OCI-LY3 (cell line): ENCODE measurements at regions not wholly inside any gene's neighbourhood (a gene's known extent, or its start where the extent isn't known, plus 50 kb on each side); places are given as distances from the start of the nearest gene placed in this dataset.

Source experiments
- H2AFZ ChIP-seq: fragments of 200-600, 300-600 bp; shearing (Covaris generic); 2 replicates; pipeline ENCODE4 v1.6.0; 2014; ENCODE audit warnings: antibody characterized with exemption, low read depth, low read length
- H3K27ac ChIP-seq: fragments of 200-600, 300-600 bp; sonication (generic); 2 replicates; pipeline ENCODE4 v1.5.1; 2014; ENCODE audit warnings: mild to moderate bottlenecking, low read length, moderate library complexity, mixed read lengths
- H3K27me3 ChIP-seq: fragments of 200-600, 300-600 bp; sonication (generic); 2 replicates; pipeline ENCODE4 v1.6.1; 2014; ENCODE audit warnings: low read depth, low read length, mixed read lengths
- H3K36me3 ChIP-seq: fragments of 200-600, 300-600 bp; sonication (generic); replicated peaks from 2 replicates; pipeline ENCODE3; 2014; ENCODE audit warnings: low read depth, low read length, mixed read lengths
- H3K4me1 ChIP-seq: fragments of 300-600, 200-600 bp; sonication (generic); 2 replicates; pipeline ENCODE4 v1.6.1; 2014; ENCODE audit warnings: low read length, mixed read lengths
- H3K4me2 ChIP-seq: fragments of 200-600, 300-600 bp; sonication (generic); 2 replicates; pipeline ENCODE4 v1.6.1; 2014; ENCODE audit warnings: low read length, mixed read lengths
- H3K4me3 ChIP-seq: fragments of 300-600, 200-600 bp; sonication (generic); 2 replicates; pipeline ENCODE4 v1.5.1; 2014; ENCODE audit warnings: antibody characterized with exemption, mild to moderate bottlenecking, low read length, moderate library complexity
- H3K79me2 ChIP-seq: fragments of 300-600, 200-600 bp; shearing (Covaris generic); 2 replicates; pipeline ENCODE4 v1.6.1; 2014; ENCODE audit warnings: mild to moderate bottlenecking, low read length, mixed read lengths
- H3K9ac ChIP-seq: fragments of 300-600, 200-600 bp; shearing (Covaris generic); 2 replicates; pipeline ENCODE4 v1.6.0; 2014; ENCODE audit warnings: mild to moderate bottlenecking, low read length, moderate library complexity
- H3K9me3 ChIP-seq: fragments of 200-600, 300-600 bp; shearing (Covaris generic); 2 replicates; pipeline ENCODE4 v1.6.1; 2014; ENCODE audit warnings: low read length, mixed read lengths; ENCODE audit not compliant: insufficient read depth
- H4K20me1 ChIP-seq: fragments of 200-600, 300-600 bp; sonication (generic); 2 replicates; pipeline ENCODE4 v1.6.1; 2016; ENCODE audit warnings: low read length, mixed read lengths; ENCODE audit not compliant: insufficient read depth
- EZH2phosphoT487 ChIP-seq: fragments of 200-600 bp; shearing (Covaris generic); IDR thresholded peaks from 2 replicates; pipeline ENCODE4 v1.6.1; 2018; ENCODE audit warnings: antibody characterized with exemption, mixed run types, low read depth
- TF ChIP-seq, protein P1 (sequence below): fragments of 200-600, 300-600 bp; sonication (generic); IDR thresholded peaks from 2 replicates; pipeline ENCODE4 v1.5.1; 2014; ENCODE audit warnings: antibody characterized with exemption, low read length, low read depth

- H3K4me3 ChIP-seq, result no peak overlapping the region
- peaks cover 16% of the 10 kb centered on the region for H3K4me1 ChIP-seq
- H3K4me2 ChIP-seq, result peak overlapping the region; percentile 26; the same call in 1 of the 2 replicates
- no peaks in the 10 kb centered on the region for H3K27me3 ChIP-seq
- H4K20me1 ChIP-seq, result no peaks in the 10 kb centered on the region
- no peak overlapping the region for H3K27ac ChIP-seq
- H3K9me3 ChIP-seq, result no peaks in the 10 kb centered on the region
- H3K36me3 ChIP-seq, result no peaks in the 10 kb centered on the region
- TF ChIP-seq, protein P1, sequence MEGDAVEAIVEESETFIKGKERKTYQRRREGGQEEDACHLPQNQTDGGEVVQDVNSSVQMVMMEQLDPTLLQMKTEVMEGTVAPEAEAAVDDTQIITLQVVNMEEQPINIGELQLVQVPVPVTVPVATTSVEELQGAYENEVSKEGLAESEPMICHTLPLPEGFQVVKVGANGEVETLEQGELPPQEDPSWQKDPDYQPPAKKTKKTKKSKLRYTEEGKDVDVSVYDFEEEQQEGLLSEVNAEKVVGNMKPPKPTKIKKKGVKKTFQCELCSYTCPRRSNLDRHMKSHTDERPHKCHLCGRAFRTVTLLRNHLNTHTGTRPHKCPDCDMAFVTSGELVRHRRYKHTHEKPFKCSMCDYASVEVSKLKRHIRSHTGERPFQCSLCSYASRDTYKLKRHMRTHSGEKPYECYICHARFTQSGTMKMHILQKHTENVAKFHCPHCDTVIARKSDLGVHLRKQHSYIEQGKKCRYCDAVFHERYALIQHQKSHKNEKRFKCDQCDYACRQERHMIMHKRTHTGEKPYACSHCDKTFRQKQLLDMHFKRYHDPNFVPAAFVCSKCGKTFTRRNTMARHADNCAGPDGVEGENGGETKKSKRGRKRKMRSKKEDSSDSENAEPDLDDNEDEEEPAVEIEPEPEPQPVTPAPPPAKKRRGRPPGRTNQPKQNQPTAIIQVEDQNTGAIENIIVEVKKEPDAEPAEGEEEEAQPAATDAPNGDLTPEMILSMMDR, result no peak
- no peak for TF ChIP-seq EZH2phosphoT487
- H2AFZ ChIP-seq, result no peak overlapping the region
- no peak overlapping the region for H3K9ac ChIP-seq
- H3K79me2 ChIP-seq, result no peaks in the 10 kb centered on the region
Observed at GRCh38 chr10:108749042-108749441, 1174.3 kb downstream of the XPNPEP1 start.

DNA sequence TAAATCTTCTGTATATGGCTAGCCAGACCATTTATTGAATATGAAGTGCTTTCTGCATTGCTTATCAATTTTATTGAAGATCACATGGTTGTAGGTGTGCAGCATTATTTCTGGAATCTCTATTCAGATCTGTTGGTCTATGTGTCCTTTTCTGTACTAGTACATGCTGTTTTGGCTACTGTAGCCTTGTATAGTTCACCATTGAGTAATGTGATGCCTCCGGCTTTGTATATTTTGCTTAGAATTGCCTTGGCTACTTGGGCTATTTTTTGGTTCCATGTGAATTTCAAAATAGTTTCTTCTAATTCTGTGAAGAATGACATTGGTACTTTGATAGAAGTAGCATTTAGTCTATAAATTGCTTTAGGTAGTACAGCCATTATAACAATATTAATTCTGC is 1187.2 kb downstream of the XPNPEP1 start:
- no peak overlapping the region for H3K9ac ChIP-seq
- no peaks in the 10 kb centered on the region for H3K79me2 ChIP-seq
- H3K27ac ChIP-seq, result no peak overlapping the region
- H4K20me1 ChIP-seq, result no peaks in the 10 kb centered on the region
- H3K4me1 ChIP-seq, result peaks cover 7% of the 10 kb centered on the region; the same call in 1 of the 2 replicates
- no peaks in the 10 kb centered on the region for H3K27me3 ChIP-seq
- H3K4me2 ChIP-seq, result no peak overlapping the region
- no peak overlapping the region for H2AFZ ChIP-seq
- TF ChIP-seq, protein P1, result no peak
- peaks cover 11% of the 10 kb centered on the region for H3K36me3 ChIP-seq
- no peaks in the 10 kb centered on the region for H3K9me3 ChIP-seq
- H3K4me3 ChIP-seq, result no peak overlapping the region

GRCh38 chr10:108735380-108735779 is 1187.9 kb downstream of the XPNPEP1 start:
- H3K9ac ChIP-seq, result no peak overlapping the region
- H3K4me1 ChIP-seq, result peaks cover 7% of the 10 kb centered on the region; the same call in 1 of the 2 replicates
- no peaks in the 10 kb centered on the region for H3K27me3 ChIP-seq
- no peak overlapping the region for H3K27ac ChIP-seq
- H2AFZ ChIP-seq, result no peak overlapping the region
- no peak overlapping the region for H3K4me3 ChIP-seq
- H3K79me2 ChIP-seq, result no peaks in the 10 kb centered on the region
- H3K9me3 ChIP-seq, result no peaks in the 10 kb centered on the region
- no peaks in the 10 kb centered on the region for H4K20me1 ChIP-seq
- TF ChIP-seq EZH2phosphoT487, result no peak
- TF ChIP-seq, protein P1, result no peak
- no peak overlapping the region for H3K4me2 ChIP-seq
- peaks cover 11% of the 10 kb centered on the region for H3K36me3 ChIP-seq

DNA sequence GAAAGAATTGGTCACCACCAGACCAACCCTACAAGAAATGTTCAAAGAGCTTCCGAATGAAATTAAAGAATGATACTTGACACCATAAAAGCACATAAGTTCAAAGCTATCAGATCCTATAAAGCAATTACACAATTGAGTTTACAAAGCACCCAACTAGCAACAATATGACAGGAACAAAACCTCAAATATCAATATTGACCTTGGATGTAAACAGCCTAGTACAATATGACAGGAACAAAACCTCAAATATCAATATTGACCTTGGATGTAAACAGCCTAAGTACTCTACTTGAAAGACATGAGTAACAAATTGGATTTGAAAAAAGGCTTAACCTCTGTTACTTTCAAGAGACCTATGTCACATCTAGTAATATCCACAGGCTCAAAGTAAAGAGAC is 1201.4 kb downstream of the XPNPEP1 start:
- Histone ChIP-seq H3K27me3 (no peaks in the 10 kb centered on the region), H3K4me3 (no peak overlapping the region), H3K36me3 (no peaks in the 10 kb centered on the region), H3K4me2 (no peak overlapping the region), H3K4me1 (no peaks in the 10 kb centered on the region), H2AFZ (no peak overlapping the region), H3K9ac (no peak overlapping the region), H3K79me2 (no peaks in the 10 kb centered on the region), H4K20me1 (no peaks in the 10 kb centered on the region), H3K27ac (no peak overlapping the region), H3K9me3 (no peaks in the 10 kb centered on the region)
- TF ChIP-seq, protein P1, result no peak
- no peak for TF ChIP-seq EZH2phosphoT487
